HAP-1 (cell line): ENCODE measurements at regions not wholly inside any gene's neighbourhood (a gene's known extent, or its start where the extent isn't known, plus 50 kb on each side); places are given as distances from the start of the nearest gene placed in this dataset.

Source experiments
- DNase-seq, 2 experiments: peaks; one replicate each; pipeline ENCODE4 v3.0.0-alpha.2; 2016 to 2020; ENCODE audit warnings: low spot score in 2 of 2
- H3K27me3 ChIP-seq: fragments of 250-450 bp; sonication (Bioruptor Pico); 2 replicates; pipeline ENCODE4 v1.5.1; 2020; ENCODE audit warnings: low read depth, mild to moderate bottlenecking, moderate library complexity
- H3K36me3 ChIP-seq: fragments of 250-450 bp; sonication (Bioruptor Pico); replicated peaks from 2 replicates; pipeline ENCODE4 v1.5.1; 2020; ENCODE audit warnings: mild to moderate bottlenecking
- H3K4me1 ChIP-seq: fragments of 250-450 bp; sonication (Bioruptor Pico); 2 replicates; pipeline ENCODE4 v1.5.1; 2020; ENCODE audit warnings: mild to moderate bottlenecking
- H3K4me3 ChIP-seq: fragments of 250-450 bp; sonication (Bioruptor Pico); 2 replicates; pipeline ENCODE4 v1.5.1; 2020; ENCODE audit warnings: mild to moderate bottlenecking, moderate library complexity
- H3K9me3 ChIP-seq: fragments of 250-450 bp; sonication (Bioruptor Pico); 2 replicates; pipeline ENCODE4 v1.5.1; 2020; ENCODE audit warnings: mild to moderate bottlenecking, moderate library complexity
- in situ Hi-C: fragments of 300-500 bp; cut with MboI; formaldehyde crosslinking; loops from 3 replicates; pipeline ENCODE4 v1.14.3; 2020; ENCODE audit warnings: low sequenced_read_pairs, inconsistent platforms, mixed read lengths

- H3K4me1 ChIP-seq, result peaks cover 9% of the 10 kb centered on the region
- H3K4me3 ChIP-seq, result no peak overlapping the region
- no peaks in the 10 kb centered on the region for H3K36me3 ChIP-seq
- in situ Hi-C loops, result no loop called here
- H3K27me3 ChIP-seq, result no peaks in the 10 kb centered on the region
- H3K9me3 ChIP-seq, result no peaks in the 10 kb centered on the region
- no peak for DNase-seq
Measured at GRCh38 chr9:22682961-22683699, 236.5 kb downstream of the DMRTA1 start.

- no peak for DNase-seq
- in situ Hi-C loops, result no loop called here
- H3K9me3 ChIP-seq, result no peaks in the 10 kb centered on the region
- no peak overlapping the region for H3K4me3 ChIP-seq
- no peaks in the 10 kb centered on the region for H3K27me3 ChIP-seq
- H3K4me1 ChIP-seq, result peaks cover 9% of the 10 kb centered on the region
- no peaks in the 10 kb centered on the region for H3K36me3 ChIP-seq
Measured at GRCh38 chr9:22683700-22684075, 237.1 kb downstream of the DMRTA1 start.

- no peak overlapping the region for H3K4me3 ChIP-seq
- DNase-seq, result no peak
- in situ Hi-C loops, result no loop called here
- no peaks in the 10 kb centered on the region; the same call in 1 of the 2 replicates for H3K4me1 ChIP-seq
- H3K36me3 ChIP-seq, result no peaks in the 10 kb centered on the region
- H3K9me3 ChIP-seq, result no peaks in the 10 kb centered on the region
- H3K27me3 ChIP-seq, result no peaks in the 10 kb centered on the region
Measured at GRCh38 chr9:22693156-22693555, 246.5 kb downstream of the DMRTA1 start.

- H3K4me1 ChIP-seq, result no peaks in the 10 kb centered on the region
- H3K27me3 ChIP-seq, result no peaks in the 10 kb centered on the region
- in situ Hi-C loops, result no loop called here
- no peak overlapping the region for H3K4me3 ChIP-seq
- H3K9me3 ChIP-seq, result no peaks in the 10 kb centered on the region
- no peaks in the 10 kb centered on the region for H3K36me3 ChIP-seq
- no peak for DNase-seq
Measured at GRCh38 chr9:22700171-22700570, 253.5 kb downstream of the DMRTA1 start.

- Histone ChIP-seq H3K4me3 (no peak overlapping the region), H3K36me3 (no peaks in the 10 kb centered on the region), H3K27me3 (no peaks in the 10 kb centered on the region), H3K9me3 (no peaks in the 10 kb centered on the region), H3K4me1 (no peaks in the 10 kb centered on the region)
- in situ Hi-C loops, result no loop called here
- no peak for DNase-seq
Measured at GRCh38 chr9:22718653-22719052, 272.0 kb downstream of the DMRTA1 start.

GRCh38 chr9:22722492-22722891 lies 275.9 kb downstream of the DMRTA1 start:
- in situ Hi-C loops, result no loop called here
- no peak overlapping the region for H3K4me3 ChIP-seq
- H3K36me3 ChIP-seq, result no peaks in the 10 kb centered on the region
- H3K9me3 ChIP-seq, result no peaks in the 10 kb centered on the region
- DNase-seq, result no peak
- no peaks in the 10 kb centered on the region for H3K4me1 ChIP-seq
- no peaks in the 10 kb centered on the region for H3K27me3 ChIP-seq

- DNase-seq, result no peak
- no peaks in the 10 kb centered on the region for H3K27me3 ChIP-seq
- no peaks in the 10 kb centered on the region for H3K4me1 ChIP-seq
- H3K9me3 ChIP-seq, result no peaks in the 10 kb centered on the region
- no peak overlapping the region for H3K4me3 ChIP-seq
- H3K36me3 ChIP-seq, result no peaks in the 10 kb centered on the region
- in situ Hi-C loops, result no loop called here
Measured at GRCh38 chr9:22731786-22732185, 285.2 kb downstream of the DMRTA1 start.

GRCh38 chr9:22739712-22740111 lies 293.1 kb downstream of the DMRTA1 start:
- no peaks in the 10 kb centered on the region for H3K4me1 ChIP-seq
- H3K9me3 ChIP-seq, result no peaks in the 10 kb centered on the region
- in situ Hi-C loops, result no loop called here
- H3K27me3 ChIP-seq, result no peaks in the 10 kb centered on the region
- H3K36me3 ChIP-seq, result no peaks in the 10 kb centered on the region
- no peak for DNase-seq
- H3K4me3 ChIP-seq, result no peak overlapping the region

GRCh38 chr9:22740781-22741180 lies 294.2 kb downstream of the DMRTA1 start:
- H3K4me3 ChIP-seq, result no peak overlapping the region

GRCh38 chr9:22742401-22742800 lies 295.8 kb downstream of the DMRTA1 start:
- no peaks in the 10 kb centered on the region for H3K9me3 ChIP-seq
- no peaks in the 10 kb centered on the region for H3K27me3 ChIP-seq
- H3K4me1 ChIP-seq, result no peaks in the 10 kb centered on the region
- no peak overlapping the region for H3K4me3 ChIP-seq
- H3K36me3 ChIP-seq, result no peaks in the 10 kb centered on the region
- in situ Hi-C loops, result no loop called here
- DNase-seq, result no peak

More at GRCh38 chr9:22740781-22741180, 294.2 kb downstream of the DMRTA1 start:
- H3K9me3 ChIP-seq, result no peaks in the 10 kb centered on the region
- no peaks in the 10 kb centered on the region for H3K36me3 ChIP-seq
- no peak for DNase-seq
- no peaks in the 10 kb centered on the region for H3K27me3 ChIP-seq
- H3K4me1 ChIP-seq, result no peaks in the 10 kb centered on the region
- in situ Hi-C loops, result no loop called here

- H3K4me1 ChIP-seq, result peaks cover 29% of the 10 kb centered on the region
- no peak overlapping the region for H3K4me3 ChIP-seq
- H3K36me3 ChIP-seq, result no peaks in the 10 kb centered on the region
- no peaks in the 10 kb centered on the region for H3K9me3 ChIP-seq
- no peaks in the 10 kb centered on the region for H3K27me3 ChIP-seq
- DNase-seq, result peak; percentile 16 to 95
- in situ Hi-C loops, result no loop called here
Measured at GRCh38 chr9:22773501-22774220, 327.0 kb downstream of the DMRTA1 start.

- in situ Hi-C loops, result no loop called here
- DNase-seq, result no peak
- no peak overlapping the region for H3K4me3 ChIP-seq
- H3K27me3 ChIP-seq, result no peaks in the 10 kb centered on the region
- no peaks in the 10 kb centered on the region for H3K36me3 ChIP-seq
- H3K4me1 ChIP-seq, result no peaks in the 10 kb centered on the region
- H3K9me3 ChIP-seq, result no peaks in the 10 kb centered on the region; the same call in 1 of the 2 replicates
Measured at GRCh38 chr9:22790329-22790728, 343.7 kb downstream of the DMRTA1 start.

- DNase-seq, result no peak
- Histone ChIP-seq H3K27me3 (no peaks in the 10 kb centered on the region), H3K36me3 (no peaks in the 10 kb centered on the region), H3K9me3 (no peaks in the 10 kb centered on the region), H3K4me1 (no peaks in the 10 kb centered on the region), H3K4me3 (no peak overlapping the region)
- in situ Hi-C loops, result no loop called here
Measured at GRCh38 chr9:22808876-22809275, 362.3 kb downstream of the DMRTA1 start.

GRCh38 chr9:22809371-22809770 lies 362.7 kb downstream of the DMRTA1 start:
- in situ Hi-C loops, result no loop called here
- no peaks in the 10 kb centered on the region for H3K36me3 ChIP-seq
- H3K4me3 ChIP-seq, result no peak overlapping the region
- no peak for DNase-seq
- no peaks in the 10 kb centered on the region for H3K9me3 ChIP-seq
- no peaks in the 10 kb centered on the region for H3K27me3 ChIP-seq
- H3K4me1 ChIP-seq, result no peaks in the 10 kb centered on the region
